Right lobe of liver (tissue), 6 donors: ENCODE measurements at regions not wholly inside any gene's neighbourhood (a gene's known extent, or its start where the extent isn't known, plus 50 kb on each side); places are given as distances from the start of the nearest gene placed in this dataset.

Source experiments
- ATAC-seq, 4 donors: fragments of 200-7000 bp; cut with Tn5 transposase; one replicate each; pipeline ENCODE4 v1.9.1; 2020; ENCODE audit warnings: mild to moderate bottlenecking in 4 of 4, moderate library complexity in 4 of 4
- DNase-seq, 3 donors: peaks; one replicate each; pipeline ENCODE4 v3.0.0-alpha.2; 2020
- H3K27ac ChIP-seq, 3 donors: fragments of 200-600 bp; one replicate each; pipeline ENCODE4 v1.8.0; 2022
- H3K27me3 ChIP-seq, 2 donors: fragments of 200-600 bp; one replicate each; pipeline ENCODE4 v1.8.0; 2022
- H3K36me3 ChIP-seq, 4 donors: fragments of 200-600 bp; sonication (generic) in 1 of 4; one replicate each; pipeline versions ENCODE4 v1.5.1 to v1.8.0; 2017 to 2022; ENCODE audit warnings: control low read depth in 1 of 4
- H3K4me1 ChIP-seq, 4 donors: fragments of 200-600 bp; sonication (generic) in 1 of 4; one replicate each; pipeline versions ENCODE4 v1.5.1 to v1.8.0; 2017 to 2022; ENCODE audit warnings: control low read depth in 1 of 4
- H3K4me3 ChIP-seq, 3 donors: fragments of 200-600 bp; one replicate each; pipeline ENCODE4 v1.8.0; 2022
- H3K9me3 ChIP-seq, 4 donors: fragments of 200-600 bp; sonication (generic) in 1 of 4; one replicate each; pipeline versions ENCODE4 v1.5.1 to v1.8.0; 2017 to 2022; ENCODE audit warnings: control low read depth in 1 of 4
- CTCF ChIP-seq, 4 donors: fragments of 200-600 bp in 3 of 4; fragments of 450-650 bp in 1 of 4; IDR thresholded peaks; one replicate each; pipeline versions ENCODE4 v1.5.1 to v1.8.0; 2016 to 2022; ENCODE audit warnings: antibody characterized with exemption in 4 of 4, mild to moderate bottlenecking in 2 of 4
- POLR2A ChIP-seq: fragments of 450-650 bp; IDR thresholded peaks from one replicate; pipeline ENCODE4 v1.6.1; 2017; ENCODE audit warnings: antibody characterized with exemption, mild to moderate bottlenecking
- WGBS: methylation state at CpG from one replicate; pipeline ENCODE4 v1.1.6; 2018; ENCODE audit warnings: low coverage, low lambda C conversion rate; ENCODE audit not compliant: insufficient coverage; ENCODE audit errors: missing lambda C conversion rate; 5-methylcytosine and 5-hydroxymethylcytosine counted together
- intact Hi-C, 2 donors: fragments of 100-400 bp; cut with DNase I; formaldehyde crosslinking; loops; one replicate each; pipeline versions ENCODE4 v1.11.2 to v1.14.1; 2022
- donor health status: DM: no; HTN: yes; CAD: no.
- donor health status: DM: no; HTN: no; CAD: no.
- donor health status: DM: no; HTN: no; CAD: no.
- donor health status: DM: no; HTN: yes; CAD: no.
- donor health status: DM: no; HTN: yes; CAD: no.

GRCh38 chr11:11789735-11790369 is 51.9 kb upstream of the USP47 start:
- H3K27me3 ChIP-seq = no peaks in the 10 kb centered on the region
- H3K4me1 ChIP-seq = no peaks in the 10 kb centered on the region
- no peaks in the 10 kb centered on the region for H3K36me3 ChIP-seq
- DNase-seq (peak in 1 of 3 donors; percentile 40), ATAC-seq (peak in 3 of 4 donors; percentile 45 to 78 (median 55))
- WGBS = 59% methylated on average over 5 of the region's 5 CpGs
- intact Hi-C loops = loop anchor here (5.0 to 10.0 kb wide), 2 partner anchors 753 to 755 kb away; no protein-coding TSS in a partner anchor
- no peak overlapping the region for H3K4me3 ChIP-seq
- H3K27ac ChIP-seq = no peak overlapping the region
- no peak for TF ChIP-seq POLR2A
- peak; percentile 38 to 68 (median 49) for TF ChIP-seq CTCF (IDR thresholded peaks at IDR 0.05)
- H3K9me3 ChIP-seq = no peaks in the 10 kb centered on the region

- DNase-seq = no peak
- Histone ChIP-seq H3K9me3 (no peaks in the 10 kb centered on the region), H3K36me3 (no peaks in the 10 kb centered on the region), H3K27me3 (no peaks in the 10 kb centered on the region), H3K27ac (no peak overlapping the region), H3K4me3 (no peak overlapping the region), H3K4me1 (no peaks in the 10 kb centered on the region)
- TF ChIP-seq CTCF (IDR thresholded peaks at IDR 0.05) = no peak
- no peak for TF ChIP-seq POLR2A
- intact Hi-C loops = loop anchor here (5.0 to 10.0 kb wide), 2 partner anchors 751 to 753 kb away; no protein-coding TSS in a partner anchor
- 45% methylated on average over 7 of the region's 7 CpGs for WGBS
- peak; percentile 19 to 32 (median 26) for ATAC-seq
Measured at GRCh38 chr11:11788063-11788710, 53.6 kb upstream of the USP47 start.

GRCh38 chr11:11787305-11788062 is 54.3 kb upstream of the USP47 start:
- TF ChIP-seq POLR2A = no peak
- peak; percentile 88 to 91 (median 89) for TF ChIP-seq CTCF (IDR thresholded peaks at IDR 0.05)
- H3K4me3 ChIP-seq = no peak overlapping the region
- peak; percentile 65 to 73 (median 68) for DNase-seq
- H3K9me3 ChIP-seq = no peaks in the 10 kb centered on the region
- no peaks in the 10 kb centered on the region for H3K36me3 ChIP-seq
- no peaks in the 10 kb centered on the region for H3K4me1 ChIP-seq
- ATAC-seq = peak; percentile 92 to 96 (median 94)
- no peaks in the 10 kb centered on the region for H3K27me3 ChIP-seq
- WGBS = 62% methylated on average over 5 of the region's 7 CpGs
- intact Hi-C loops = loop anchor here (5.0 to 10.0 kb wide), 2 partner anchors 750 to 753 kb away; no protein-coding TSS in a partner anchor
- no peak overlapping the region for H3K27ac ChIP-seq

GRCh38 chr11:11786771-11787170 is 55.0 kb upstream of the USP47 start:
- Histone ChIP-seq H3K36me3 (no peaks in the 10 kb centered on the region), H3K4me1 (no peaks in the 10 kb centered on the region), H3K9me3 (no peaks in the 10 kb centered on the region), H3K27ac (no peak overlapping the region), H3K27me3 (no peaks in the 10 kb centered on the region), H3K4me3 (no peak overlapping the region)
- 66% methylated on average over 4 of the region's 4 CpGs for WGBS
- ATAC-seq = peak in 2 of 4 donors; percentile 33
- no peak for DNase-seq
- TF ChIP-seq CTCF (IDR thresholded peaks at IDR 0.05) (peak; percentile 24 to 40 (median 34)), POLR2A (no peak)
- intact Hi-C loops = loop anchor here (5.0 to 10.0 kb wide), 2 partner anchors 749 to 752 kb away; no protein-coding TSS in a partner anchor
